Neural cell (in vitro differentiated cells): ENCODE measurements at regions not wholly inside any gene's neighbourhood (a gene's known extent, or its start where the extent isn't known, plus 50 kb on each side); places are given as distances from the start of the nearest gene placed in this dataset.

Experiments
- H2AFZ ChIP-seq: fragments of 200-600, 300-800 bp; sonication (generic), shearing (Covaris generic); 2 replicates; pipeline ENCODE4 v1.6.0; 2014; ENCODE audit warnings: low read depth, mild to moderate bottlenecking, antibody characterized with exemption, low read length, moderate library complexity
- H3F3A ChIP-seq: fragments of 200-600 bp; shearing (Covaris generic); 2 replicates; pipeline ENCODE4 v1.6.1; 2016; ENCODE audit warnings: mild to moderate bottlenecking, moderate library complexity, mixed read lengths, antibody characterized with exemption, low read length; ENCODE audit not compliant: insufficient read depth, poor library complexity, severe bottlenecking
- H3K27ac ChIP-seq: fragments of 200-600, 300-800 bp; sonication (generic), shearing (Covaris generic); 2 replicates; pipeline ENCODE4 v1.5.1; 2014; ENCODE audit warnings: mild to moderate bottlenecking, low read length, moderate library complexity
- H3K27me3 ChIP-seq: fragments of 300-800, 200-600 bp; sonication (generic), shearing (Covaris generic); 2 replicates; pipeline ENCODE4 v1.6.0; 2014; ENCODE audit warnings: mild to moderate bottlenecking, low read depth, low read length, moderate library complexity; ENCODE audit not compliant: insufficient read depth
- H3K36me3 ChIP-seq: fragments of 300-800, 200-600 bp; sonication (generic), shearing (Covaris generic); 2 replicates; pipeline ENCODE4 v1.5.1; 2014; ENCODE audit warnings: mild to moderate bottlenecking, antibody characterized with exemption, low read length, moderate library complexity; ENCODE audit not compliant: insufficient read depth
- H3K4me2 ChIP-seq: fragments of 300-800, 200-600 bp; sonication (generic), shearing (Covaris generic); 2 replicates; pipeline ENCODE4 v1.6.0; 2014; ENCODE audit warnings: mild to moderate bottlenecking, low read length
- H3K4me3 ChIP-seq: fragments of 300-800, 200-600 bp; sonication (generic), shearing (Covaris generic); 2 replicates; pipeline ENCODE4 v1.5.1; 2014; ENCODE audit warnings: mild to moderate bottlenecking, low read length, moderate library complexity
- H3K79me2 ChIP-seq: fragments of 200-600 bp; shearing (Covaris generic); replicated peaks from 2 replicates; pipeline ENCODE4 v1.6.0; 2014; ENCODE audit warnings: mild to moderate bottlenecking, low read length, moderate library complexity; ENCODE audit not compliant: insufficient read depth
- H3K9ac ChIP-seq: fragments of 300-800, 200-600 bp; sonication (generic), shearing (Covaris generic); 2 replicates; pipeline ENCODE4 v1.6.1; 2016; ENCODE audit warnings: mild to moderate bottlenecking, low read length, mixed read lengths
- H3K9me2 ChIP-seq: fragments of 200-600 bp; shearing (Covaris generic); 2 replicates; pipeline ENCODE4 v1.6.1; 2016; ENCODE audit warnings: mild to moderate bottlenecking, low read length, mixed read lengths; ENCODE audit not compliant: insufficient read depth
- H3K9me3 ChIP-seq: fragments of 200-600, 300-800 bp; sonication (generic), shearing (Covaris generic); 2 replicates; pipeline ENCODE4 v1.6.1; 2016; ENCODE audit warnings: mild to moderate bottlenecking, mixed run types, low read length, moderate library complexity, mixed read lengths
- H4K20me1 ChIP-seq: fragments of 200-600 bp; shearing (Covaris generic); 2 replicates; pipeline ENCODE4 v1.6.1; 2016; ENCODE audit warnings: mild to moderate bottlenecking, mixed run types; ENCODE audit not compliant: insufficient read depth
- CTCF ChIP-seq: fragments of 450-650 bp; IDR thresholded peaks from 2 replicates; pipeline ENCODE4 v1.5.1; 2014; ENCODE audit warnings: antibody characterized with exemption, mild to moderate bottlenecking, moderate library complexity; ENCODE audit not compliant: poor library complexity, severe bottlenecking
- EP300 ChIP-seq: fragments of 450-650 bp; conservative IDR thresholded peaks from 2 replicates; pipeline ENCODE4 v1.6.1; 2014; ENCODE audit warnings: antibody characterized with exemption, mild to moderate bottlenecking, moderate library complexity; ENCODE audit not compliant: poor library complexity, severe bottlenecking
- EZH2 ChIP-seq: fragments of 200-600, 300-800 bp; shearing (Covaris generic), sonication (generic); IDR thresholded peaks from 2 replicates; pipeline ENCODE4 v1.6.1; 2014; ENCODE audit warnings: antibody characterized with exemption, low read length, borderline replicate concordance, mild to moderate bottlenecking; ENCODE audit not compliant: insufficient read depth, poor library complexity, severe bottlenecking
- MXI1 ChIP-seq: fragments of 450-650 bp; conservative IDR thresholded peaks from 2 replicates; pipeline ENCODE4 v1.6.1; 2014; ENCODE audit warnings: antibody characterized with exemption, mild to moderate bottlenecking; ENCODE audit not compliant: poor library complexity, severe bottlenecking
- POLR2AphosphoS5 ChIP-seq: IDR thresholded peaks from 2 replicates; pipeline ENCODE4 v1.6.1; 2012
- RAD21 ChIP-seq: fragments of 450-650 bp; conservative IDR thresholded peaks from 2 replicates; pipeline ENCODE4 v1.6.1; 2014; ENCODE audit warnings: antibody characterized with exemption, mild to moderate bottlenecking, moderate library complexity
- REST ChIP-seq: IDR thresholded peaks from 2 replicates; pipeline ENCODE4 v1.6.1; 2012; ENCODE audit warnings: borderline replicate concordance
- SMC3 ChIP-seq: fragments of 450-650 bp; conservative IDR thresholded peaks from 2 replicates; pipeline ENCODE4 v1.6.1; 2014; ENCODE audit warnings: antibody characterized with exemption, mild to moderate bottlenecking, moderate library complexity; ENCODE audit not compliant: poor library complexity
- TAF1 ChIP-seq: IDR thresholded peaks from 2 replicates; pipeline ENCODE4 v1.6.1; 2012; ENCODE audit warnings: low read depth

GRCh38 chr3:72595376-72595775 is 252.9 kb downstream of the SHQ1 start:
- Histone ChIP-seq H4K20me1 (no peaks in the 10 kb centered on the region), H3F3A (no peaks in the 10 kb centered on the region), H3K4me3 (no peak overlapping the region), H3K36me3 (no peaks in the 10 kb centered on the region), H3K4me2 (no peak overlapping the region), H3K27ac (no peak overlapping the region), H2AFZ (no peak overlapping the region), H3K9ac (no peak overlapping the region), H3K79me2 (no peaks in the 10 kb centered on the region), H3K9me3 (no peaks in the 10 kb centered on the region), H3K27me3 (no peaks in the 10 kb centered on the region), H3K9me2 (no peaks in the 10 kb centered on the region)
- TF ChIP-seq CTCF: no peak
- no peak for TF ChIP-seq EP300
- no peak for TF ChIP-seq REST
- no peak for TF ChIP-seq SMC3
- TF ChIP-seq MXI1: no peak
- no peak for TF ChIP-seq RAD21

GRCh38 chr3:72594615-72595215 is 253.5 kb downstream of the SHQ1 start:
- Histone ChIP-seq H3F3A (no peaks in the 10 kb centered on the region), H3K9me3 (no peaks in the 10 kb centered on the region), H3K27ac (no peak overlapping the region), H3K9me2 (no peaks in the 10 kb centered on the region), H3K4me2 (no peak overlapping the region), H3K27me3 (no peaks in the 10 kb centered on the region), H3K79me2 (no peaks in the 10 kb centered on the region), H3K36me3 (no peaks in the 10 kb centered on the region), H3K9ac (no peak overlapping the region), H2AFZ (no peak overlapping the region), H3K4me3 (no peak overlapping the region), H4K20me1 (no peaks in the 10 kb centered on the region)
- TF ChIP-seq TAF1: no peak
- no peak for TF ChIP-seq EZH2
- TF ChIP-seq REST: no peak
- TF ChIP-seq CTCF: no peak
- no peak for TF ChIP-seq POLR2AphosphoS5
- no peak for TF ChIP-seq EP300
- no peak for TF ChIP-seq RAD21
- no peak for TF ChIP-seq MXI1
- TF ChIP-seq SMC3: no peak
